Kidney tubule cell (primary cell): ENCODE measurements at regions not wholly inside any gene's neighbourhood (a gene's known extent, or its start where the extent isn't known, plus 50 kb on each side); places are given as distances from the start of the nearest gene placed in this dataset.

Experiments used
- DNase-seq: peaks from one replicate; pipeline ENCODE4 v3.0.0-alpha.2; 2018; ENCODE audit warnings: low spot score

- DNase-seq, result no peak
Measured at GRCh38 chr5:115072266-115073064, 97.2 kb downstream of the TRIM36 start.

- DNase-seq, result no peak
Measured at GRCh38 chr5:115070737-115071136, 99.0 kb downstream of the TRIM36 start.

- DNase-seq, result peak; percentile 68
Measured at GRCh38 chr5:115069087-115069968, 100.4 kb downstream of the TRIM36 start.

GRCh38 chr5:115068239-115069086, 101.2 kb downstream of the TRIM36 start:
- peak; percentile 86 for DNase-seq

GRCh38 chr5:115064380-115064779, 105.3 kb downstream of the TRIM36 start:
- DNase-seq, result no peak

GRCh38 chr5:115054387-115054951, 115.2 kb downstream of the TRIM36 start:
- no peak for DNase-seq

GRCh38 chr5:115052948-115053347, 116.8 kb downstream of the TRIM36 start:
- DNase-seq, result no peak

GRCh38 chr5:115050866-115051265, 118.8 kb downstream of the TRIM36 start:
- DNase-seq, result no peak

- no peak for DNase-seq
Measured at GRCh38 chr5:115033861-115034260, 135.8 kb downstream of the TRIM36 start.

GRCh38 chr5:115028557-115028956, 141.2 kb downstream of the TRIM36 start:
- DNase-seq, result no peak

GRCh38 chr5:115024922-115025321, 144.8 kb downstream of the TRIM36 start:
- DNase-seq, result no peak

- DNase-seq, result no peak
Measured at GRCh38 chr5:115022303-115022702, 147.4 kb downstream of the TRIM36 start.

- no peak for DNase-seq
Measured at GRCh38 chr5:115016646-115017045, 153.1 kb downstream of the TRIM36 start.

GRCh38 chr5:114999176-114999575, 170.5 kb downstream of the TRIM36 start:
- no peak for DNase-seq

GRCh38 chr5:114989512-114989911, 180.2 kb downstream of the TRIM36 start:
- DNase-seq, result no peak

GRCh38 chr5:114988096-114988495, 181.6 kb downstream of the TRIM36 start:
- DNase-seq, result no peak

- DNase-seq, result no peak
Measured at GRCh38 chr5:114984796-114985195, 184.9 kb downstream of the TRIM36 start.

- DNase-seq, result no peak
Measured at GRCh38 chr5:114981111-114981510, 188.6 kb downstream of the TRIM36 start.

GRCh38 chr5:114977979-114978573, 191.6 kb downstream of the TRIM36 start:
- DNase-seq, result no peak

GRCh38 chr5:114969482-114969881, 200.2 kb downstream of the TRIM36 start:
- no peak for DNase-seq

- DNase-seq, result no peak
Measured at GRCh38 chr5:114957384-114957783, 212.3 kb downstream of the TRIM36 start.
